Neural cell (in vitro differentiated cells): ENCODE measurements at regions not wholly inside any gene's neighbourhood (a gene's known extent, or its start where the extent isn't known, plus 50 kb on each side); places are given as distances from the start of the nearest gene placed in this dataset.

Experiments used
- H2AFZ ChIP-seq: fragments of 200-600, 300-800 bp; sonication (generic), shearing (Covaris generic); 2 replicates; pipeline ENCODE4 v1.6.0; 2014; ENCODE audit warnings: low read depth, mild to moderate bottlenecking, antibody characterized with exemption, low read length, moderate library complexity
- H3F3A ChIP-seq: fragments of 200-600 bp; shearing (Covaris generic); 2 replicates; pipeline ENCODE4 v1.6.1; 2016; ENCODE audit warnings: mild to moderate bottlenecking, moderate library complexity, mixed read lengths, antibody characterized with exemption, low read length; ENCODE audit not compliant: insufficient read depth, poor library complexity, severe bottlenecking
- H3K27ac ChIP-seq: fragments of 200-600, 300-800 bp; sonication (generic), shearing (Covaris generic); 2 replicates; pipeline ENCODE4 v1.5.1; 2014; ENCODE audit warnings: mild to moderate bottlenecking, low read length, moderate library complexity
- H3K27me3 ChIP-seq: fragments of 300-800, 200-600 bp; sonication (generic), shearing (Covaris generic); 2 replicates; pipeline ENCODE4 v1.6.0; 2014; ENCODE audit warnings: mild to moderate bottlenecking, low read depth, low read length, moderate library complexity; ENCODE audit not compliant: insufficient read depth
- H3K36me3 ChIP-seq: fragments of 300-800, 200-600 bp; sonication (generic), shearing (Covaris generic); 2 replicates; pipeline ENCODE4 v1.5.1; 2014; ENCODE audit warnings: mild to moderate bottlenecking, antibody characterized with exemption, low read length, moderate library complexity; ENCODE audit not compliant: insufficient read depth
- H3K4me2 ChIP-seq: fragments of 300-800, 200-600 bp; sonication (generic), shearing (Covaris generic); 2 replicates; pipeline ENCODE4 v1.6.0; 2014; ENCODE audit warnings: mild to moderate bottlenecking, low read length
- H3K4me3 ChIP-seq: fragments of 300-800, 200-600 bp; sonication (generic), shearing (Covaris generic); 2 replicates; pipeline ENCODE4 v1.5.1; 2014; ENCODE audit warnings: mild to moderate bottlenecking, low read length, moderate library complexity
- H3K79me2 ChIP-seq: fragments of 200-600 bp; shearing (Covaris generic); replicated peaks from 2 replicates; pipeline ENCODE4 v1.6.0; 2014; ENCODE audit warnings: mild to moderate bottlenecking, low read length, moderate library complexity; ENCODE audit not compliant: insufficient read depth
- H3K9ac ChIP-seq: fragments of 300-800, 200-600 bp; sonication (generic), shearing (Covaris generic); 2 replicates; pipeline ENCODE4 v1.6.1; 2016; ENCODE audit warnings: mild to moderate bottlenecking, low read length, mixed read lengths
- H3K9me2 ChIP-seq: fragments of 200-600 bp; shearing (Covaris generic); 2 replicates; pipeline ENCODE4 v1.6.1; 2016; ENCODE audit warnings: mild to moderate bottlenecking, low read length, mixed read lengths; ENCODE audit not compliant: insufficient read depth
- H3K9me3 ChIP-seq: fragments of 200-600, 300-800 bp; sonication (generic), shearing (Covaris generic); 2 replicates; pipeline ENCODE4 v1.6.1; 2016; ENCODE audit warnings: mild to moderate bottlenecking, mixed run types, low read length, moderate library complexity, mixed read lengths
- H4K20me1 ChIP-seq: fragments of 200-600 bp; shearing (Covaris generic); 2 replicates; pipeline ENCODE4 v1.6.1; 2016; ENCODE audit warnings: mild to moderate bottlenecking, mixed run types; ENCODE audit not compliant: insufficient read depth
- CTCF ChIP-seq: fragments of 450-650 bp; IDR thresholded peaks from 2 replicates; pipeline ENCODE4 v1.5.1; 2014; ENCODE audit warnings: antibody characterized with exemption, mild to moderate bottlenecking, moderate library complexity; ENCODE audit not compliant: poor library complexity, severe bottlenecking
- EP300 ChIP-seq: fragments of 450-650 bp; conservative IDR thresholded peaks from 2 replicates; pipeline ENCODE4 v1.6.1; 2014; ENCODE audit warnings: antibody characterized with exemption, mild to moderate bottlenecking, moderate library complexity; ENCODE audit not compliant: poor library complexity, severe bottlenecking
- EZH2 ChIP-seq: fragments of 200-600, 300-800 bp; shearing (Covaris generic), sonication (generic); IDR thresholded peaks from 2 replicates; pipeline ENCODE4 v1.6.1; 2014; ENCODE audit warnings: antibody characterized with exemption, low read length, borderline replicate concordance, mild to moderate bottlenecking; ENCODE audit not compliant: insufficient read depth, poor library complexity, severe bottlenecking
- MXI1 ChIP-seq: fragments of 450-650 bp; conservative IDR thresholded peaks from 2 replicates; pipeline ENCODE4 v1.6.1; 2014; ENCODE audit warnings: antibody characterized with exemption, mild to moderate bottlenecking; ENCODE audit not compliant: poor library complexity, severe bottlenecking
- POLR2AphosphoS5 ChIP-seq: IDR thresholded peaks from 2 replicates; pipeline ENCODE4 v1.6.1; 2012
- RAD21 ChIP-seq: fragments of 450-650 bp; conservative IDR thresholded peaks from 2 replicates; pipeline ENCODE4 v1.6.1; 2014; ENCODE audit warnings: antibody characterized with exemption, mild to moderate bottlenecking, moderate library complexity
- REST ChIP-seq: IDR thresholded peaks from 2 replicates; pipeline ENCODE4 v1.6.1; 2012; ENCODE audit warnings: borderline replicate concordance
- SMC3 ChIP-seq: fragments of 450-650 bp; conservative IDR thresholded peaks from 2 replicates; pipeline ENCODE4 v1.6.1; 2014; ENCODE audit warnings: antibody characterized with exemption, mild to moderate bottlenecking, moderate library complexity; ENCODE audit not compliant: poor library complexity
- TAF1 ChIP-seq: IDR thresholded peaks from 2 replicates; pipeline ENCODE4 v1.6.1; 2012; ENCODE audit warnings: low read depth

GRCh38 chr10:125415006-125415633 is 254.8 kb upstream of the CTBP2 start:
- H3K9ac ChIP-seq, result no peak overlapping the region
- H3F3A ChIP-seq, result no peaks in the 10 kb centered on the region
- no peak overlapping the region for H3K4me2 ChIP-seq
- TF ChIP-seq RAD21 (no peak), REST (no peak), CTCF (no peak), EP300 (no peak), TAF1 (no peak), SMC3 (no peak), MXI1 (no peak), POLR2AphosphoS5 (no peak), EZH2 (no peak)
- no peaks in the 10 kb centered on the region for H4K20me1 ChIP-seq
- no peaks in the 10 kb centered on the region for H3K36me3 ChIP-seq
- H3K9me2 ChIP-seq, result no peaks in the 10 kb centered on the region
- no peaks in the 10 kb centered on the region for H3K9me3 ChIP-seq
- H3K27ac ChIP-seq, result no peak overlapping the region
- H3K79me2 ChIP-seq, result no peaks in the 10 kb centered on the region
- H3K27me3 ChIP-seq, result no peaks in the 10 kb centered on the region
- H2AFZ ChIP-seq, result no peak overlapping the region
- no peak overlapping the region for H3K4me3 ChIP-seq

GRCh38 chr10:125411724-125412123 is 251.4 kb upstream of the CTBP2 start:
- no peak overlapping the region for H2AFZ ChIP-seq
- no peak for TF ChIP-seq RAD21
- no peak for TF ChIP-seq SMC3
- no peak for TF ChIP-seq TAF1
- TF ChIP-seq REST, result no peak
- TF ChIP-seq MXI1, result no peak
- TF ChIP-seq CTCF, result no peak
- no peak for TF ChIP-seq EZH2
- no peak for TF ChIP-seq POLR2AphosphoS5
- no peak for TF ChIP-seq EP300
- no peaks in the 10 kb centered on the region for H3K9me3 ChIP-seq
- H3K79me2 ChIP-seq, result no peaks in the 10 kb centered on the region
- H4K20me1 ChIP-seq, result no peaks in the 10 kb centered on the region
- H3K27me3 ChIP-seq, result no peaks in the 10 kb centered on the region
- H3K4me3 ChIP-seq, result no peak overlapping the region
- H3K36me3 ChIP-seq, result no peaks in the 10 kb centered on the region
- H3K9me2 ChIP-seq, result no peaks in the 10 kb centered on the region
- no peak overlapping the region for H3K9ac ChIP-seq
- no peak overlapping the region for H3K27ac ChIP-seq
- H3F3A ChIP-seq, result no peaks in the 10 kb centered on the region
- H3K4me2 ChIP-seq, result no peak overlapping the region
